ENCODE measurements at regions not wholly inside any gene's neighbourhood (a gene's known extent, or its start where the extent isn't known, plus 50 kb on each side); places are given as distances from the start of the nearest gene placed in this dataset.

DNA sequence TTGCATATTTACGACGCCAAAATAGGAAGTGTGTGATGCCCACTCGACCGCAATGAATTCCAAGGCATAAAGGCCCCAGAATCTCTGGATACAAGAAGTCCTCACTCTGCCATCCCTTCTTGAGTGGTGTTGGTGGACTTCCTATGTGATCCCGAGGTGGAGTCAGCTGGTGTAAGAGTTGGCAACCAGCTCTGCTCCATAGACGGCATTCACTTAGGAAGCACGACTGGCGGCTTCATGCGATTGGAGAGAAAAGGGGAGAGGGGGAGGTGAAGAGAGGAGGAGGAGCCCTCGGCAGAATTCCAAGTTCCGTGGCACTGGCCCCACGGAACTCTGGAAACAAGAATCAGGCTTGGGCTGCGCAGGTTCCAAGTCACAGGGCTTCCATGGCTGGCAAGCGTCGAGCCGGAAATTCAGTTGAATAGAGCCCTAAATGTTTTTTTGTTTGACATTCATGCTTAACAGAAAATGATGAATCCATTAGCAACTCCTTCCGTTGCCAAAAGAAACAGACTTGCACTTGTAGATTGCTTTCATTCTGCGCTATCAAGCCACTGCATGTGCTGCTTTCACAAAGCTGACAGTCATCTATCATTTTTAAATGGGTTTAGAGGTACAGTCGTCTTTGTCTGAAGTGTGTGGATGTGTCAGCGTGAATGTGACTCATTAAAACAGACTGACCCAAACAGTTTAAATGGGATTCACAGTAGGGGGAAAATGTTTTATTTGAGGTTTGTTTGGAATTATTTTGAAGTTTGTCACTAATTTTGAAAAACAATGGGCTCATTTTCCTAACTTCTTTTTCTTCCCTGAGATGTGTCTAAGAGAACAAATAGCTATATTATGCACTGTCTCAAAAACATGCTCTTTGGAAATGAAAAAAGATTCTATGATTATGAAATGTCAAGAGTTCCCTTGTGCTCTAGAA lies 428.3 kb upstream of the ATP11B start:
- FAIRE-seq, result no peak
- peak in 1 of 5 donors; percentile 32 for DNase-seq
- intact Hi-C loops (cut with DNase I), result no loop called here
- H3K9me3 ChIP-seq (ENCODE audit: control insufficient read depth in 2 of 3, insufficient read depth in 1 of 3, low read length in 3 of 3), result no peaks in the 10 kb centered on the region
- no peak overlapping the region for H3K9ac ChIP-seq (ENCODE audit: low read length in 3 of 3)
- H3K4me1 ChIP-seq (ENCODE audit: control insufficient read depth in 2 of 3, insufficient read depth in 2 of 3, low read depth in 1 of 3, low read length in 3 of 3), result no peaks in the 10 kb centered on the region
- TF ChIP-seq, protein P1, sequence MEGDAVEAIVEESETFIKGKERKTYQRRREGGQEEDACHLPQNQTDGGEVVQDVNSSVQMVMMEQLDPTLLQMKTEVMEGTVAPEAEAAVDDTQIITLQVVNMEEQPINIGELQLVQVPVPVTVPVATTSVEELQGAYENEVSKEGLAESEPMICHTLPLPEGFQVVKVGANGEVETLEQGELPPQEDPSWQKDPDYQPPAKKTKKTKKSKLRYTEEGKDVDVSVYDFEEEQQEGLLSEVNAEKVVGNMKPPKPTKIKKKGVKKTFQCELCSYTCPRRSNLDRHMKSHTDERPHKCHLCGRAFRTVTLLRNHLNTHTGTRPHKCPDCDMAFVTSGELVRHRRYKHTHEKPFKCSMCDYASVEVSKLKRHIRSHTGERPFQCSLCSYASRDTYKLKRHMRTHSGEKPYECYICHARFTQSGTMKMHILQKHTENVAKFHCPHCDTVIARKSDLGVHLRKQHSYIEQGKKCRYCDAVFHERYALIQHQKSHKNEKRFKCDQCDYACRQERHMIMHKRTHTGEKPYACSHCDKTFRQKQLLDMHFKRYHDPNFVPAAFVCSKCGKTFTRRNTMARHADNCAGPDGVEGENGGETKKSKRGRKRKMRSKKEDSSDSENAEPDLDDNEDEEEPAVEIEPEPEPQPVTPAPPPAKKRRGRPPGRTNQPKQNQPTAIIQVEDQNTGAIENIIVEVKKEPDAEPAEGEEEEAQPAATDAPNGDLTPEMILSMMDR (IDR thresholded peaks at IDR 0.05; ENCODE audit: borderline replicate concordance, extremely low read depth, insufficient read depth), result no peak
- H3K27me3 ChIP-seq (ENCODE audit: control insufficient read depth, insufficient read depth, low read length), result no peaks in the 10 kb centered on the region
- no peak overlapping the region for H3K27ac ChIP-seq (ENCODE audit: low read depth in 2 of 2, low read length in 2 of 2)
- H3K4me3 ChIP-seq (ENCODE audit: low read length in 3 of 3), result no peak overlapping the region
- no peaks in the 10 kb centered on the region for H3K36me3 ChIP-seq (ENCODE audit: control insufficient read depth in 2 of 3, insufficient read depth in 3 of 3, low read length in 3 of 3)

- TF ChIP-seq, protein P1 (IDR thresholded peaks at IDR 0.05; ENCODE audit: borderline replicate concordance, extremely low read depth, insufficient read depth), result no peak
- intact Hi-C loops (cut with DNase I), result no loop called here
- no peaks in the 10 kb centered on the region for H3K4me1 ChIP-seq (ENCODE audit: control insufficient read depth in 2 of 3, insufficient read depth in 2 of 3, low read depth in 1 of 3, low read length in 3 of 3)
- no peaks in the 10 kb centered on the region for H3K27me3 ChIP-seq (ENCODE audit: control insufficient read depth, insufficient read depth, low read length)
- H3K27ac ChIP-seq (ENCODE audit: low read depth in 2 of 2, low read length in 2 of 2), result no peak overlapping the region
- no peaks in the 10 kb centered on the region for H3K36me3 ChIP-seq (ENCODE audit: control insufficient read depth in 2 of 3, insufficient read depth in 3 of 3, low read length in 3 of 3)
- H3K9ac ChIP-seq (ENCODE audit: low read length in 3 of 3), result no peak overlapping the region
- FAIRE-seq (no peak), DNase-seq (no peak)
- H3K4me3 ChIP-seq (ENCODE audit: low read length in 3 of 3), result no peak overlapping the region
- no peaks in the 10 kb centered on the region for H3K9me3 ChIP-seq (ENCODE audit: control insufficient read depth in 2 of 3, insufficient read depth in 1 of 3, low read length in 3 of 3)
Observed at GRCh38 chr3:182366746-182367145, 426.6 kb upstream of the ATP11B start.

DNA sequence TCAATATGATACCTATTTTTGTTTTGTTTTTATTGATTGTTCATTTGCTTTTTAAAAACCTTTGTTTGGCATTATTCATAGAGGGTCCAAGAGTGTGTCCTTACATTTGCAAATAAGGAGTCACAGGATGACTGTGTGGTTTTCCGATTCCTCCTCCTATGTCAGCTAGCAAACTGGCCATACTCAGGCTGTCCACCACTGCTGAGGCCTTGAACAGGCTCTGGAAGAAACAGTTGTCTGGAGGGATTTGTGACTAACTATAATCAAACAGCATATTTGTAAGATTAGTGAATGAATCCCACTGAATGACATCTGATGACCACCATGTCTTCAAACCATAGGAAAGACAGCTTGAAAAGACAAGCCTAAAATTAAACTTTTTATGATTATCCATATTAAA lies 423.4 kb upstream of the ATP11B start:
- FAIRE-seq (no peak), DNase-seq (no peak)
- intact Hi-C loops (cut with DNase I), result no loop called here
- Histone ChIP-seq H3K9me3 (ENCODE audit: control insufficient read depth in 2 of 3, insufficient read depth in 1 of 3, low read length in 3 of 3) (no peaks in the 10 kb centered on the region), H3K4me1 (ENCODE audit: control insufficient read depth in 2 of 3, insufficient read depth in 2 of 3, low read depth in 1 of 3, low read length in 3 of 3) (no peaks in the 10 kb centered on the region), H3K9ac (ENCODE audit: low read length in 3 of 3) (no peak overlapping the region), H3K27me3 (ENCODE audit: control insufficient read depth, insufficient read depth, low read length) (no peaks in the 10 kb centered on the region), H3K4me3 (ENCODE audit: low read length in 3 of 3) (no peak overlapping the region), H3K27ac (ENCODE audit: low read depth in 2 of 2, low read length in 2 of 2) (no peak overlapping the region), H3K36me3 (ENCODE audit: control insufficient read depth in 2 of 3, insufficient read depth in 3 of 3, low read length in 3 of 3) (no peaks in the 10 kb centered on the region)
- TF ChIP-seq, protein P1 (IDR thresholded peaks at IDR 0.05; ENCODE audit: borderline replicate concordance, extremely low read depth, insufficient read depth), result no peak

All from kidney (tissue), 13 donors.